ENCODE measurements at regions not wholly inside any gene's neighbourhood (a gene's known extent, or its start where the extent isn't known, plus 50 kb on each side); places are given as distances from the start of the nearest gene placed in this dataset.
"Not testable (repeated sequence)": the region's sequence is repeated elsewhere in the genome, so short reads cannot be mapped to it uniquely, and the experiment has no call there.

- no peak for DNase-seq
Observed at GRCh38 chr17:22266231-22266630, 573.9 kb downstream of the KCNJ18 start.

GRCh38 chr17:22267019-22267418, 574.7 kb downstream of the KCNJ18 start:
- no peak for DNase-seq

- no peak for DNase-seq
Observed at GRCh38 chr17:22268214-22268911, 576.0 kb downstream of the KCNJ18 start.

- no peak for DNase-seq
Observed at GRCh38 chr17:22268912-22269220, 576.5 kb downstream of the KCNJ18 start.

GRCh38 chr17:22270381-22270780, 578.1 kb downstream of the KCNJ18 start:
- DNase-seq: no peak

GRCh38 chr17:22270809-22271208, 578.5 kb downstream of the KCNJ18 start:
- DNase-seq: not testable (repeated sequence)

GRCh38 chr17:22272363-22273146, 580.2 kb downstream of the KCNJ18 start:
- DNase-seq: no peak

GRCh38 chr17:22273308-22273707, 581.0 kb downstream of the KCNJ18 start:
- DNase-seq: no peak

GRCh38 chr17:22277595-22277994, 585.3 kb downstream of the KCNJ18 start:
- DNase-seq: no peak

GRCh38 chr17:22278302-22279275, 586.3 kb downstream of the KCNJ18 start:
- no peak for DNase-seq

- DNase-seq: no peak
Observed at GRCh38 chr17:22286337-22287041, 594.2 kb downstream of the KCNJ18 start.

- not testable (repeated sequence) for DNase-seq
Observed at GRCh38 chr17:22298484-22298951, 606.2 kb downstream of the KCNJ18 start.

- no peak for DNase-seq
Observed at GRCh38 chr17:22300177-22300576, 607.9 kb downstream of the KCNJ18 start.

- DNase-seq: no peak
Observed at GRCh38 chr17:22300731-22301352, 608.5 kb downstream of the KCNJ18 start.

- DNase-seq: no peak
Observed at GRCh38 chr17:22301353-22301745, 609.0 kb downstream of the KCNJ18 start.

GRCh38 chr17:22303096-22303495, 610.8 kb downstream of the KCNJ18 start:
- no peak for DNase-seq

- no peak for DNase-seq
Observed at GRCh38 chr17:22303865-22304264, 611.5 kb downstream of the KCNJ18 start.

GRCh38 chr17:22304667-22305303, 612.5 kb downstream of the KCNJ18 start:
- DNase-seq: no peak

GRCh38 chr17:22305356-22306071, 613.2 kb downstream of the KCNJ18 start:
- no peak for DNase-seq

GRCh38 chr17:22310292-22310691, 618.0 kb downstream of the KCNJ18 start:
- not testable (repeated sequence) for DNase-seq
